ENCODE measurements at regions not wholly inside any gene's neighbourhood (a gene's known extent, or its start where the extent isn't known, plus 50 kb on each side); places are given as distances from the start of the nearest gene placed in this dataset.

GRCh38 chr4:188363196-188363595, 224.0 kb downstream of the TRIML1 start:
- TF ChIP-seq POLR2AphosphoS5 (IDR thresholded peaks at IDR 0.05; ENCODE audit: low read depth, low read length) (no peak), POLR2A (IDR thresholded peaks at IDR 0.05; ENCODE audit: low read depth, low read length) (no peak), TAF1 (IDR thresholded peaks at IDR 0.05; ENCODE audit: borderline replicate concordance, low read depth, low read length) (no peak)

All from GM12892 (cell line).